Right lobe of liver (tissue), 4 donors: ENCODE measurements at regions not wholly inside any gene's neighbourhood (a gene's known extent, or its start where the extent isn't known, plus 50 kb on each side); places are given as distances from the start of the nearest gene placed in this dataset.

Source experiments
- POLR2A ChIP-seq: fragments of 450-650 bp; IDR thresholded peaks from one replicate; pipeline ENCODE4 v1.6.1; 2017; ENCODE audit warnings: antibody characterized with exemption, mild to moderate bottlenecking
- TF ChIP-seq, protein P1 (sequence below), 4 donors: fragments of 200-600 bp in 3 of 4; fragments of 450-650 bp in 1 of 4; IDR thresholded peaks; one replicate each; pipeline versions ENCODE4 v1.5.1 to v1.8.0; 2016 to 2022; ENCODE audit warnings: antibody characterized with exemption in 4 of 4, mild to moderate bottlenecking in 2 of 4
- donor health status: DM: no; HTN: no; CAD: no.
- donor health status: DM: no; HTN: no; CAD: no.
- donor health status: DM: no; HTN: yes; CAD: no.

DNA sequence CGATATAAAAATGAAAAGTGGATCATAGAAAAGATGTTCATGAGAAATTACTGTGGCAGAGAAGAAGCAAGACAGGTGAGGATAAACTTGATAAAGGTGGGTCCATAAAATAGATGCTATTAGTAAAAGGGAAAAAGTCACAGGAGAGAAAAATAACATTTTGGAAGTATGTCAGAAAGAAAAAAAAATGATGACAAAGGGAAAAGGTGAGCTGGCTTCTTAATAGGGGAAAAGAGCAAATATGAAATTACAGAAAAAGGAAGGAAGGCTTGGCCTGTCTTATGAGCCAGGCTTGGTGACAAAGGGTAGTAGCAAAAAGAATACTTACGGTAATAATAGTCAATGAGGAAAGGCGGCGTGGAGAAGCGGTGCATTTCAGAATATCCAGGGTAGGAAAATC is 386.1 kb downstream of the RWDD3 start:
- TF ChIP-seq, protein P1, sequence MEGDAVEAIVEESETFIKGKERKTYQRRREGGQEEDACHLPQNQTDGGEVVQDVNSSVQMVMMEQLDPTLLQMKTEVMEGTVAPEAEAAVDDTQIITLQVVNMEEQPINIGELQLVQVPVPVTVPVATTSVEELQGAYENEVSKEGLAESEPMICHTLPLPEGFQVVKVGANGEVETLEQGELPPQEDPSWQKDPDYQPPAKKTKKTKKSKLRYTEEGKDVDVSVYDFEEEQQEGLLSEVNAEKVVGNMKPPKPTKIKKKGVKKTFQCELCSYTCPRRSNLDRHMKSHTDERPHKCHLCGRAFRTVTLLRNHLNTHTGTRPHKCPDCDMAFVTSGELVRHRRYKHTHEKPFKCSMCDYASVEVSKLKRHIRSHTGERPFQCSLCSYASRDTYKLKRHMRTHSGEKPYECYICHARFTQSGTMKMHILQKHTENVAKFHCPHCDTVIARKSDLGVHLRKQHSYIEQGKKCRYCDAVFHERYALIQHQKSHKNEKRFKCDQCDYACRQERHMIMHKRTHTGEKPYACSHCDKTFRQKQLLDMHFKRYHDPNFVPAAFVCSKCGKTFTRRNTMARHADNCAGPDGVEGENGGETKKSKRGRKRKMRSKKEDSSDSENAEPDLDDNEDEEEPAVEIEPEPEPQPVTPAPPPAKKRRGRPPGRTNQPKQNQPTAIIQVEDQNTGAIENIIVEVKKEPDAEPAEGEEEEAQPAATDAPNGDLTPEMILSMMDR (IDR thresholded peaks at IDR 0.05) = no peak
- TF ChIP-seq POLR2A = no peak
